ENCODE measurements at regions not wholly inside any gene's neighbourhood (a gene's known extent, or its start where the extent isn't known, plus 50 kb on each side); places are given as distances from the start of the nearest gene placed in this dataset.

- TF ChIP-seq, protein P1, sequence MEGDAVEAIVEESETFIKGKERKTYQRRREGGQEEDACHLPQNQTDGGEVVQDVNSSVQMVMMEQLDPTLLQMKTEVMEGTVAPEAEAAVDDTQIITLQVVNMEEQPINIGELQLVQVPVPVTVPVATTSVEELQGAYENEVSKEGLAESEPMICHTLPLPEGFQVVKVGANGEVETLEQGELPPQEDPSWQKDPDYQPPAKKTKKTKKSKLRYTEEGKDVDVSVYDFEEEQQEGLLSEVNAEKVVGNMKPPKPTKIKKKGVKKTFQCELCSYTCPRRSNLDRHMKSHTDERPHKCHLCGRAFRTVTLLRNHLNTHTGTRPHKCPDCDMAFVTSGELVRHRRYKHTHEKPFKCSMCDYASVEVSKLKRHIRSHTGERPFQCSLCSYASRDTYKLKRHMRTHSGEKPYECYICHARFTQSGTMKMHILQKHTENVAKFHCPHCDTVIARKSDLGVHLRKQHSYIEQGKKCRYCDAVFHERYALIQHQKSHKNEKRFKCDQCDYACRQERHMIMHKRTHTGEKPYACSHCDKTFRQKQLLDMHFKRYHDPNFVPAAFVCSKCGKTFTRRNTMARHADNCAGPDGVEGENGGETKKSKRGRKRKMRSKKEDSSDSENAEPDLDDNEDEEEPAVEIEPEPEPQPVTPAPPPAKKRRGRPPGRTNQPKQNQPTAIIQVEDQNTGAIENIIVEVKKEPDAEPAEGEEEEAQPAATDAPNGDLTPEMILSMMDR (IDR thresholded peaks at IDR 0.05) = no peak
- no peak for TF ChIP-seq POLR2A (IDR thresholded peaks at IDR 0.05)
These were observed 1044.7 kb upstream of the EPHA7 start for GRCh38 chr6:94464018-94464510.

All from thyroid gland (tissue), 4 donors.